Heart right ventricle (tissue), 16 donors: ENCODE measurements at regions not wholly inside any gene's neighbourhood (a gene's known extent, or its start where the extent isn't known, plus 50 kb on each side); places are given as distances from the start of the nearest gene placed in this dataset.

Source experiments
- ATAC-seq, 8 donors: fragments of 200-7000 bp; cut with Tn5 transposase; one replicate each; pipeline ENCODE4 v1.9.1; 2020; ENCODE audit warnings: mild to moderate bottlenecking in 8 of 8, moderate library complexity in 8 of 8, moderate number of reproducible peaks in 1 of 8
- DNase-seq, 2 donors: peaks; one replicate each; pipeline ENCODE4 v3.0.0-alpha.2; 2020
- H3K27ac ChIP-seq, 10 donors: fragments of 200-600 bp; sonication (generic) in 2 of 10; one replicate each; pipeline versions ENCODE4 v1.5.0 to v1.8.0; 2020 to 2022; ENCODE audit warnings: mild to moderate bottlenecking in 3 of 10
- H3K27me3 ChIP-seq, 7 donors: fragments of 200-600 bp; one replicate each; pipeline ENCODE4 v1.8.0; 2021 to 2022; ENCODE audit warnings: mild to moderate bottlenecking in 2 of 7
- H3K36me3 ChIP-seq, 9 donors: fragments of 200-600 bp; sonication (generic) in 1 of 9; one replicate each; pipeline versions ENCODE4 v1.5.0 to v1.8.0; 2020 to 2022; ENCODE audit warnings: mild to moderate bottlenecking in 2 of 9
- H3K4me1 ChIP-seq, 9 donors: fragments of 200-600 bp; sonication (generic) in 1 of 9; one replicate each; pipeline versions ENCODE4 v1.5.0 to v1.8.0; 2020 to 2022; ENCODE audit warnings: mild to moderate bottlenecking in 4 of 9
- H3K4me3 ChIP-seq, 10 donors: fragments of 200-600 bp; sonication (generic) in 2 of 10; one replicate each; pipeline versions ENCODE4 v1.5.0 to v1.8.0; 2020 to 2022; ENCODE audit warnings: mild to moderate bottlenecking in 7 of 10, moderate library complexity in 2 of 10
- H3K9me3 ChIP-seq, 11 donors: fragments of 200-600 bp in 10 of 11; sonication (generic) in 2 of 11; one replicate each; pipeline versions ENCODE4 v1.5.0 to v1.8.0; 2013 to 2022; ENCODE audit warnings: mild to moderate bottlenecking in 2 of 11, control low read depth in 1 of 11, moderate library complexity in 1 of 11
- CTCF ChIP-seq, 9 donors: fragments of 200-600 bp; sonication (generic) in 2 of 9; IDR thresholded peaks; one replicate each; pipeline versions ENCODE4 v1.5.0 to v1.8.0; 2021 to 2022; ENCODE audit warnings: antibody characterized with exemption in 9 of 9, mild to moderate bottlenecking in 5 of 9, moderate library complexity in 1 of 9
- WGBS, 2 donors: extraction: QIAGEN DNeasy Blood & Tissue Kit; methylation state at CpG; one replicate each; pipeline ENCODE4 v1.1.7; 2013; ENCODE audit warnings: inconsistent platforms in 1 of 2; 5-methylcytosine and 5-hydroxymethylcytosine counted together
- intact Hi-C, 10 donors: fragments of 100-400 bp; cut with DNase I; formaldehyde crosslinking; loops; one replicate each; pipeline versions ENCODE4 v1.11.1 to v1.14.2; 2022
- donor health status: Arrhythmogenic right ventricular cardiomyopathy.
- donor health status: ischemic (EF 13 %, LVEDD 7.1; RV severe dilation, severe dysfunction).
- donor health status: healthy with polysubstance abuse.
- donor health status: DM: no; HTN: yes; CAD: no.
- donor health status: DM: no; HTN: no; CAD: no.
- donor health status: ischemic (EF 25% LVEDD 6.9; RV normal size, moderate dysfunction).
- donor health status: ischemic (EF 25% LVEDD 5.7; RV mildly dilated, moderate dysfunction).
- donor health status: healthy.
- donor health status: DM: yes; HTN: yes; CAD: no.
- donor health status: Ischemic cardiomyopathy.
- donor health status: ischemic (EF 35%, LVEDD 5.7; RV mildly dilated, moderate dysfunction).
- donor health status: nonischemic (EF 11% LVEDD 7.7; RV severe dilation, severe dysfunction).
- donor health status: DM: yes; HTN: yes; CAD: no.
- donor health status: PGD.
- donor health status: ischemic (EF 29% LVEDD 5.4; RV normal size, mild dysfunction).
- donor health status: nonischemic (EF 23%, LVEDD 6.1; RV moderate dilation, normal function).

- peak in 1 of 2 donors; percentile 26 for DNase-seq
- H3K27ac ChIP-seq = no peak overlapping the region
- H3K27me3 ChIP-seq = no peaks in the 10 kb centered on the region
- 43 to 56% methylated on average over 5 of the region's 5 CpGs for WGBS, 2 donors
- no peak overlapping the region for H3K4me3 ChIP-seq
- TF ChIP-seq CTCF (IDR thresholded peaks at IDR 0.05) = no peak
- H3K4me1 ChIP-seq = no peaks in the 10 kb centered on the region
- no peaks in the 10 kb centered on the region for H3K9me3 ChIP-seq
- intact Hi-C loops = no loop called here
- no peaks in the 10 kb centered on the region for H3K36me3 ChIP-seq
- ATAC-seq = peak in 4 of 8 donors; percentile 44 to 59 (median 50)
These were observed 400.5 kb downstream of the PDGFC start for GRCh38 chr4:156571146-156571545.

GRCh38 chr4:156569535-156569934, 402.1 kb downstream of the PDGFC start:
- intact Hi-C loops = no loop called here
- H3K9me3 ChIP-seq = no peaks in the 10 kb centered on the region
- H3K27me3 ChIP-seq = no peaks in the 10 kb centered on the region
- no peak for ATAC-seq
- no peak overlapping the region for H3K27ac ChIP-seq
- DNase-seq = no peak
- no peak overlapping the region for H3K4me3 ChIP-seq
- 41 to 54% methylated on average over 2 of the region's 2 CpGs for WGBS, 2 donors
- H3K4me1 ChIP-seq = no peaks in the 10 kb centered on the region
- TF ChIP-seq CTCF (IDR thresholded peaks at IDR 0.05) = no peak
- no peaks in the 10 kb centered on the region for H3K36me3 ChIP-seq

- H3K27ac ChIP-seq = no peak overlapping the region
- intact Hi-C loops = no loop called here
- TF ChIP-seq CTCF (IDR thresholded peaks at IDR 0.05) = no peak
- H3K9me3 ChIP-seq = no peaks in the 10 kb centered on the region
- H3K27me3 ChIP-seq = no peaks in the 10 kb centered on the region
- no peak for ATAC-seq
- H3K36me3 ChIP-seq = no peaks in the 10 kb centered on the region
- no peak overlapping the region for H3K4me3 ChIP-seq
- H3K4me1 ChIP-seq = no peaks in the 10 kb centered on the region
- 58 to 62% methylated on average over 2 of the region's 2 CpGs for WGBS, 2 donors
- DNase-seq = no peak
These were observed 403.1 kb downstream of the PDGFC start for GRCh38 chr4:156568484-156568883.

- ATAC-seq = no peak
These were observed 403.6 kb downstream of the PDGFC start for GRCh38 chr4:156568041-156568440.

More at GRCh38 chr4:156568041-156568440, 403.6 kb downstream of the PDGFC start:
- no peak for DNase-seq
- Histone ChIP-seq H3K4me3 (no peak overlapping the region), H3K9me3 (no peaks in the 10 kb centered on the region), H3K36me3 (no peaks in the 10 kb centered on the region), H3K27ac (no peak overlapping the region), H3K27me3 (no peaks in the 10 kb centered on the region), H3K4me1 (no peaks in the 10 kb centered on the region)
- WGBS, 2 donors = 83 to 85% methylated on average over 4 of the region's 4 CpGs
- intact Hi-C loops = no loop called here
- no peak for TF ChIP-seq CTCF (IDR thresholded peaks at IDR 0.05)
